ENCODE measurements at regions not wholly inside any gene's neighbourhood (a gene's known extent, or its start where the extent isn't known, plus 50 kb on each side); places are given as distances from the start of the nearest gene placed in this dataset.
A peak's percentile ranks its signal among the peaks of the same experiment; 100 is the strongest.

DNA sequence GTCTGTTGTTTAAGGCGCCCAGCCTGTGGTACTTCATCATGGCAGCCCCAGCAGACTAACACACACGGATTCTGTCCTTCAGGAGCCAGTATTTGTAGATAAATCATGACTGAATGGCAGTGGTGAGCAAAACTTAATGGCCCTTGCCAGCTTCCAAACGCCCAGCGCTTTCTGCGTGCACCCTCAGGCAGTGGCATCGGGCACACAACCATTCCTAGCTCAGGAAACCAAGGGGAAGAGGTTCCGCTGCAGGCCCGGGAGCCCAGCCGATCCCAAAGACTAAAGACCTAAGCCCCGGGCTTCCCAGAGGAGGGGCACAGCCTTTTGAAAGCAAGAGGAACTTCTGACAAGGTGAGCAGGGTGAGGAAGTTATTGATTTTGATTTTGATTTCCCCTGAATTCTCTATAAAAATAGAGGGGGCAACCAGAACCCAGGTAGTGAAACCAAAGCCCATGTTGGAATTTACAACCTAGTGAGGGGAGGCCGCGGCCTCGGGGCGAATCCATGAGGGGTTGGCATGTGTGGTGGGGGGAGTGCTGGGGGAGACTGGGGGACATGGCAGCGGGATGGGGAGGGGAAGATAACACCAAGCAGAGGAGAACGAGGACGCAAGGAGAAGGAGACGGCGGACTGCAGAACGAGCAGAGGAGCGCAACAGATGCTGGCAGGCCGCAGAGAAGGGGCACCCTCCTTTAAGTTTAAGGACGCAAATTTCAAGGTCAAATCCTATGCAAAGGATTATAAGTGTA, 79.9 kb upstream of the SEPTIN5 start:
- H3K56ac ChIP-seq (ENCODE audit: insufficient read length, low read depth, low read length): no peak overlapping the region
- no peak overlapping the region for H3K4ac ChIP-seq (ENCODE audit: low read depth, low read length)
- H3K23me2 ChIP-seq (ENCODE audit: insufficient read length, low read depth, low read length, poor library complexity, severe bottlenecking): no peaks in the 10 kb centered on the region
- H3K14ac ChIP-seq (ENCODE audit: insufficient read depth, low read length): no peak overlapping the region
- no peaks in the 10 kb centered on the region for H3K27me3 ChIP-seq (ENCODE audit: insufficient read depth, low read length)
- no peaks in the 10 kb centered on the region for H4K20me1 ChIP-seq (ENCODE audit: control insufficient read depth, insufficient read depth, insufficient read length)
- peaks cover 13% of the 10 kb centered on the region for H3K27me3 Mint-ChIP-seq (ENCODE audit: low read depth)
- no peaks in the 10 kb centered on the region for H3K36me3 Mint-ChIP-seq (ENCODE audit: insufficient read depth in 1 of 3, low read depth in 3 of 3)
- H2BK5ac ChIP-seq (ENCODE audit: insufficient read length, low read length): no peak overlapping the region
- no peak for TF ChIP-seq CTCF (conservative IDR thresholded peaks at IDR 0.05)
- H2AK5ac ChIP-seq (ENCODE audit: insufficient read length, low read length): no peak overlapping the region
- H3K9me3 Mint-ChIP-seq: no peaks in the 10 kb centered on the region; a peak in 1 of 5 replicates
- no peak overlapping the region for H4K91ac ChIP-seq (ENCODE audit: insufficient read length, low read depth, low read length)
- peak overlapping the region in 1 of 3 experiments; percentile 87; a peak in 3 of 7 replicates for H3K27ac Mint-ChIP-seq
- no peak overlapping the region for H3K4me2 ChIP-seq (ENCODE audit: insufficient read depth, insufficient read length, low read length)
- no peak overlapping the region for H2AFZ ChIP-seq (ENCODE audit: low read length)
- no peaks in the 10 kb centered on the region for H3K9me3 ChIP-seq (ENCODE audit: control insufficient read depth, low read depth, low read length)
- H3K4me3 Mint-ChIP-seq: no peak overlapping the region
- no peak overlapping the region for H4K5ac ChIP-seq (ENCODE audit: insufficient read length, low read depth, low read length)
- no peak overlapping the region for H2BK20ac ChIP-seq (ENCODE audit: low read depth, low read length, poor library complexity, severe bottlenecking)
- H3T11ph ChIP-seq (ENCODE audit: low read length): no peak overlapping the region
- WGBS (ENCODE audit: extremely low coverage, insufficient read length, low lambda C conversion rate): no CpG with 5 or more reads among the region's 23 CpGs
- H3K4me1 Mint-ChIP-seq: peaks cover 11 to 18% of the 10 kb centered on the region in 2 experiments
- H2BK120ac ChIP-seq (ENCODE audit: low read depth, low read length, poor library complexity, severe bottlenecking): no peak overlapping the region
- H3K23ac ChIP-seq (ENCODE audit: insufficient read length, low read depth, low read length): no peak overlapping the region
- H4K8ac ChIP-seq (replicated peaks; ENCODE audit: insufficient read length, low read depth, low read length): no peak overlapping the region
- no peak overlapping the region for H2BK15ac ChIP-seq (ENCODE audit: low read depth, low read length)
- no peaks in the 10 kb centered on the region for H3K4me1 ChIP-seq (ENCODE audit: insufficient read depth, low read length)
- no peak for DNase-seq
- H3K9ac ChIP-seq (ENCODE audit: extremely low read depth, insufficient read length, low read length): no peak overlapping the region
- H3K27ac ChIP-seq (ENCODE audit: insufficient read length, low read depth, low read length): no peak overlapping the region
- H3K79me1 ChIP-seq (ENCODE audit: insufficient read depth, low read depth, low read length, poor library complexity, severe bottlenecking): no peaks in the 10 kb centered on the region
- H3K18ac ChIP-seq (ENCODE audit: insufficient read length, low read depth, low read length): no peak overlapping the region
- H3K79me2 ChIP-seq (ENCODE audit: insufficient read depth, low read length): no peaks in the 10 kb centered on the region
- H2BK12ac ChIP-seq (ENCODE audit: insufficient read length, low read depth, low read length): no peak overlapping the region

All from H9 (cell line).